ENCODE measurements at regions not wholly inside any gene's neighbourhood (a gene's known extent, or its start where the extent isn't known, plus 50 kb on each side); places are given as distances from the start of the nearest gene placed in this dataset.
"Not testable (repeated sequence)": the region's sequence is repeated elsewhere in the genome, so short reads cannot be mapped to it uniquely, and the experiment has no call there.

DNA sequence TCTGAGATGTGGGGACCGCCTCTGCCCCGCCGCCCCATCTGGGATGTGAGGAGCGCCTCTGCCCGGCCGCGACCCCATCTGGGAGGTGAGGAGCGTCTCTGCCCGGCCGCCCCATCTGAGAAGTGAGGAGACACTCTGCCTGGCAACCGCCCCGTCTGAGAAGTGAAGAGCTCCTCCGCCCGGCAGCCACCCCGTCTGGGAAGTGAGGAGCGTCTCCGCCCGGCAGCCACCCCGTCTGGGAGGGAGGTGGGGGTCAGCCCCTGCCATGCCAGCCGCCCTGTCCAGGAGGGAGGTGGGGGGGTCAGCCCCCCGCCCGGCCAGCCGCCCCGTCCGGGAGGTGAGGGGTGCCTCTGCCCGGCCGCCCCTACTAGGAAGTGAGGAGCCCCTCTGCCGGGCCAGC is 102.2 kb downstream of the ID4 start:
- H3K36me3 Mint-ChIP-seq; H3K9me3 Mint-ChIP-seq; H3K4me1 Mint-ChIP-seq; ATAC-seq (replicated peaks); H3K27me3 Mint-ChIP-seq; H3K27ac Mint-ChIP-seq; H3K4me3 Mint-ChIP-seq; DNase-seq: not testable (repeated sequence)

DNA sequence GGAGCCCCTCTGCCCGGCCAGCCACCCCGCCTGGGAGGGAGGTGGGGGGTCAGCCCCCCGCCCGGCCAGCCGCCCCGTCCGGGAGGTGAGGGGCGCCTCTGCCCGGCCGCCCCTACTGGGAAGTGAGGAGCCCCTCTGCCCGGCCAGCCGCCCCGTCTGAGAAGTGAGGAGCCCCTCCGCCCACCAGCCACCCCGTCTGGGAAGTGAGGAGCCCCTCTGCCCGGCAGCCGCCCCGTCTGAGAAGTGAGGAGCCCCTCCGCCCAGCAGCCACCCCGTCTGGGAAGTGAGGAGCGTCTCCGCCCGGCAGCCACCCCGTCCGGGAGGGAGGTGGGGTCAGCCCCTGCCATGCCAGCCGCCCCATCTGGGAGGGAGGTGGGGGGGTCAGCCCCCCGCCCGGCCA is 102.8 kb downstream of the ID4 start:
- H3K36me3 Mint-ChIP-seq; ATAC-seq (replicated peaks); DNase-seq; H3K9me3 Mint-ChIP-seq; H3K27me3 Mint-ChIP-seq; H3K27ac Mint-ChIP-seq; H3K4me1 Mint-ChIP-seq; H3K4me3 Mint-ChIP-seq: not testable (repeated sequence)

DNA sequence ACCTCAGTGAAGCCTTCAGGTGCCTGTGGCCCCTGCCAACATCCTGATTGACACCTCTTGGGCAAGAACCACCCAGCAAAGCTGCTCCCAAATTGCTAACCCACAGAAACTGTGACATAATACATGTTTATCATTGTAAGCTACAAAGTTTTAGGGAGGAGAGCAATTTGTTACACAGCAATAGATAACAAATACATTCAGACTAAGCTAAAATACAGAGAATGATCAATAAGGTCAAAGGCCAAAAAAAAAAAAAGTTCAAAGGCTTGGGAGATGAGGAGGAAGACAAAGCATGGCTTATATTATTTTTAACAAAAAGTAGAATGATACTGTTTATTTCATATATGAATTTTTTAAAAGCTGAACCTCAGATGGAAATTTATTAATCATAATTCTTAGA is 105.9 kb downstream of the ID4 start:
- Mint-ChIP-seq H3K27me3 (no peaks in the 10 kb centered on the region), H3K4me1 (no peaks in the 10 kb centered on the region), H3K27ac (no peak overlapping the region)

DNA sequence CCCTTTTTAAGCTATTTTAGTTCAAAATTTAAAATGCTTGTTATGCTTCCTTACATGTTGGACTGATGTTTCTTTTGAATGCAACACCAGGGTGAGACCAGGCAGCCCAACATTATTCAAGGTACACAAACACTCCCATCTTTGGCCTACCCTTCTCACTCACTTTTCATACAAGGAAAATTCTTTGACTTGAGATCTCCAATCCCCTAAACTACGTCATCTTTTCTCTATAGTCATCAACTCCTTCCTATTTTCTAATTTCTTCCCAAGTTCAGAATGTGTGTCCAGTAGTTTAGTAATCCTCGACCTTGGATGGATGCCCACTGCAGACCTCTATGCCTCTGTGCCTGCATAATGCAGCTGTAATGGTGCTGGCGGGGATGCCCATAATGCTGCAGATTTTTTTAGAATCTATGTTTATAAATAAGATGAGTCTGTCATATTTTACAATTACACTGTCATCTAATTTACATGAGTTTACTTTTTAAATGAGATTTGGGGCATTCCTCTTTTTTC is 108.7 kb downstream of the ID4 start:
- H3K4me3 Mint-ChIP-seq: no peak overlapping the region
- no peaks in the 10 kb centered on the region for H3K36me3 Mint-ChIP-seq
- no peak overlapping the region for H3K27ac Mint-ChIP-seq
- H3K27me3 Mint-ChIP-seq: no peaks in the 10 kb centered on the region
- no peak for DNase-seq
- H3K9me3 Mint-ChIP-seq: peaks cover 6 to 8% of the 10 kb centered on the region in 2 donors
- no peak for ATAC-seq (replicated peaks)
- H3K4me1 Mint-ChIP-seq: no peaks in the 10 kb centered on the region

More for the DNA sequence above, 105.9 kb downstream of the ID4 start:
- Mint-ChIP-seq H3K36me3 (no peaks in the 10 kb centered on the region), H3K4me3 (no peak overlapping the region), H3K9me3 (peaks cover 6 to 8% of the 10 kb centered on the region in 2 donors)
- ATAC-seq (replicated peaks) (no peak), DNase-seq (no peak)

DNA sequence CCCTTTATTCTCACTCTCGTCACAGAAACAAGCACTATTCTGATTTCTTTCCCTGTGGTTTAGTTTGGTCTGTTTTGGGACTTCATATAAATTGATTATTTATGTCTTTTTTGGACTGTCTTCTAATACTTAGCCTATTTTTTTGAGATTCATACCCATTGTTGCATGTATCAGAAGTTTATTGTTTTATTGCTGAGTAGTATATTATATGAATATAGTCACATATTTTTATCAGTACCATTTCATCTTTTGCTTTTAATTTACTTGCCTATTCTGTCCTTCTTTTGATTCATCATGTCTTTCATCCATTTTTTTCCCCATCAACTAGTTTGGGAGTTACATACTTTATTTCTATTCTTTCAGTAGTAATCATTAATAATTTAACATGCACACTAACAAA is 112.0 kb downstream of the ID4 start:
- no peak for ATAC-seq (replicated peaks)

DNA sequence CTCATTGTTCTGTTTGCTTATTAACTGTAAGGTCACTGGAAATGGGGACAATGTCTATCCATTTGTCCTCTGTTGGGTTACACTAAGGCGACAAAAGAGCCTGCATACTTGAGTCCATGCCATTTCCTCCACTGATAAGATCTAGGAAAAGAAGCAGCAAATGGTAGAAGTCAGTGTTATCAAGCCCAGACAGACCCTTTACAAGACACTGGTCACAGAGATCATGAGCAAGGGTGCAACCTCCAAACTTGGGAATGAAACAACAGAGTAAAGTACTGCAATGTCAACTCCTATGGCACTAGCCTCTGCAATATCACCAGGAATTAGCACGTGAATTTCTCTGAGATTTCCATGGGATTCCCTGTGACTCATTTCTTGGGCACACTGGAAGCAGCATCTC is 126.9 kb downstream of the ID4 start:
- H3K36me3 Mint-ChIP-seq: no peaks in the 10 kb centered on the region
- ATAC-seq (replicated peaks) (no peak), DNase-seq (no peak)
- no peaks in the 10 kb centered on the region for H3K4me1 Mint-ChIP-seq
- no peaks in the 10 kb centered on the region for H3K27me3 Mint-ChIP-seq
- no peak overlapping the region for H3K27ac Mint-ChIP-seq
- peaks cover 4 to 6% of the 10 kb centered on the region in 2 donors for H3K9me3 Mint-ChIP-seq
- no peak overlapping the region for H3K4me3 Mint-ChIP-seq

More for the DNA sequence above, 112.0 kb downstream of the ID4 start:
- Mint-ChIP-seq H3K4me1 (no peaks in the 10 kb centered on the region), H3K9me3 (peaks cover 10 to 18% of the 10 kb centered on the region in 2 donors), H3K27ac (no peak overlapping the region), H3K4me3 (no peak overlapping the region), H3K27me3 (no peaks in the 10 kb centered on the region), H3K36me3 (peaks cover 0 to 1% of the 10 kb centered on the region in 2 donors)
- no peak for DNase-seq

DNA sequence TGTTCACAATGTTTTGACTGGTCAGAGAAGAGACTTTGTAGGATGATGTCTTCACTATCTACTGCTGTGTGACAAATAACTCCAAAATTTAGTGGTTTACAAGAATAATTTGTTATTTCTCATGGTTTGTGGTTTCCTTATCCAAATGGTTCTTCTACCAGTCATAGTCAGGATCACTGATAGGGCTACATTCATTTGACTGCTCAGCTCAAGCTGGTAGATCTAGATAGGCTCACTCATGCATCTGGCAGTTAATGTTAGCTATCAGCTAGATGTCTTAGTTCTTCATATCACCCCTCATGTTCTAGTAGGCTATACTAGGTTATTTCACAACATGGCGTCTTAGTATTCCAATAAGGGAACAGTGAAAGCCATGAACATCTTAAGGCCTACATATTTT is 131.0 kb downstream of the ID4 start:
- Mint-ChIP-seq H3K36me3 (no peaks in the 10 kb centered on the region), H3K9me3 (no peaks in the 10 kb centered on the region), H3K27me3 (no peaks in the 10 kb centered on the region), H3K27ac (no peak overlapping the region), H3K4me1 (no peaks in the 10 kb centered on the region), H3K4me3 (no peak overlapping the region)
- DNase-seq (no peak), ATAC-seq (replicated peaks) (no peak)

DNA sequence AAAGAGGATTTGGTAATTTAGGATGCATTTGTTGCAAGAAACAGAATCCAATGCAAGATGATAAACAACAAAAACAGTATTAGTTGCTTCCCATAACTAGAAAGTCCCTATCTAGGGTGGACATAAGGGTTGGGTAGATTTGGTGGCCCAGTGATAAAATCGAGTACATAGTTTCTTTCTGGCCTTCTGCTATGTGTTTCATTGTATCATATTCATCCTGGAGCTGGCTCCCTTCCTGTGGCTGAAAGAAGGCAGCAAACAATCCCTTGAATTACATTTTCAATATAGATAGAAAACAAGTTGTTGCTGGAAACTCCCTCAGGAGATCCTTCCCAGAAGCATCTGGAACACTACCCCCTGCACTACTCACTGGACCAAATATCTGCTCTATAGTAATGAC is 135.1 kb downstream of the ID4 start:
- ATAC-seq (replicated peaks) (no peak), DNase-seq (no peak)
- Mint-ChIP-seq H3K4me1 (no peaks in the 10 kb centered on the region), H3K27me3 (no peaks in the 10 kb centered on the region), H3K27ac (no peak overlapping the region), H3K4me3 (no peak overlapping the region), H3K36me3 (no peaks in the 10 kb centered on the region), H3K9me3 (no peaks in the 10 kb centered on the region)

DNA sequence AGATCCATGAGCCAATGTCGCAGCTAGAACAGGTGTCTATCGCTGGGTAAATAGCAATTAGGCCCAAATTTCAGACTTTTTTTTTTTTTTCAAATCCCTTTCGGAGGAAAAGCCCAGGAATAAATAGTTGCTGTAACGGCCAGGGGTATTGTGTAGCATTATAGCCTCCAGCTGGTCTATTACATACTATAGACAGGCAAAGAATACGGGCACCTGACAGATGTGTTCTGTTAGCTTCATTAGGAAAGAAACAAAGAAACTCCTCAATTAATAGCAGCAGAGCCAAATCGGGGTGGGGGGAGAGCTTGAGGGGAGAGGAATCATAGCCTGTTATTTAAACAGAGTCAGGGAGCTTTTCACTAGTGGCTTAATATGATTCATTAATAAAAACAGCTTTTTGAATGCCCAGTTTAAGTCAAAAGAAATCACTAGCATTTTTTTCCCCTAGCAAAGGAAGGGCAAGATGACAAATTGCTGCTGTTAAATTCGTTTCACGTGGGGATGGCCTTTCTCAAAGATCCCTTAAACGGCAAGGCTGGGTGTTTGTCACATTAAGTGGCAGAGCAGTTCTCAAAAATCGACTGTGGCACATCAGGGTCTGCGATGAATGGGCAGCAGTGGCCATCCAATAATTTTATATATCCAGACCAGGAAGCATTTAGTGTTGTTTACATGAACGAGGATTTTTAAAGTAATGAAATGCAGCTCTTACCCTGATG is 139.4 kb downstream of the ID4 start:
- Mint-ChIP-seq H3K9me3 (no peaks in the 10 kb centered on the region), H3K4me1 (no peaks in the 10 kb centered on the region), H3K4me3 (no peak overlapping the region), H3K27me3 (no peaks in the 10 kb centered on the region), H3K27ac (no peak overlapping the region), H3K36me3 (no peaks in the 10 kb centered on the region)
- no peak for DNase-seq
- no peak for ATAC-seq (replicated peaks)

DNA sequence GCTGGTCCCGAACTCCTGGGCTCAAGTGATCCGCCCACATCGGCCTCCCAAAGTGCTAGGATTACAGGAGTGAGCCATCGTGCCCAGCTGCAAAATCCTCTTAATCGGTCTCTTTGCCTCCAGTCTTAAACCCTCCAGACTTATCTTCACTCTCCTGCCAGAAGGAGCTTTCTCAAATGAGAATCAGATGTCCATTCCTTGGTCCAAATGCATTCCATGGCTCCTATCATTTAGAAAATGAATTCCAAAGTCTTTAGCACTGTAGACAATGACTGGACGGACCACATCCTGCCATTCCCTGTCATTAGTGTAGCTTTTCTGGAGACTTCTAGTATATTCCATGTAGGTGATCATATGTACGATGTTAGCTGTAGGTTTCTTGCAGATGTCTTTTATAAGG is 141.9 kb downstream of the ID4 start:
- no peaks in the 10 kb centered on the region for H3K4me1 Mint-ChIP-seq
- no peak overlapping the region for H3K4me3 Mint-ChIP-seq
- peaks cover 0 to 4% of the 10 kb centered on the region in 2 donors for H3K9me3 Mint-ChIP-seq
- ATAC-seq (replicated peaks) (no peak), DNase-seq (no peak)
- no peak overlapping the region for H3K27ac Mint-ChIP-seq
- H3K36me3 Mint-ChIP-seq: no peaks in the 10 kb centered on the region
- H3K27me3 Mint-ChIP-seq: no peaks in the 10 kb centered on the region

DNA sequence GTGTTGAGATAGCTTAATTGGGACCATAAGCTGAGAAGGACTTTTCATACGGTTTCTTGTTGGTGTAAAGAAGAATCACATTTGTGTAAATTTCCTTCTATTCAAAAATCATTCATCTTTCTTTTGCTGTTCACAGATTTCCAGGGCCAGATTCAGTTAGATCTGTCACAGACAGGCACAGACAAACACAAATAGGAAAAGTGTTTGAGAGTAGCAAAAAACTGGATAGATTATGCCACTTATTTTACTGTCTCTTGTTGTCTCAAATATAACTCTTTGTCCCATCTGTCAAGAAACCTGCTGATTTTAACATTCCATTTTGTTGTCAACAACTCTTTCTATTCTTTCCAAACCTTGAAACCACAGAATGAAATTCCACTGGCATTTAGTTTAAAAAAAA is 142.8 kb downstream of the ID4 start:
- DNase-seq: no peak
- no peaks in the 10 kb centered on the region for H3K4me1 Mint-ChIP-seq
- H3K36me3 Mint-ChIP-seq: no peaks in the 10 kb centered on the region
- H3K4me3 Mint-ChIP-seq: no peak overlapping the region
- peaks cover 0 to 4% of the 10 kb centered on the region in 2 donors for H3K9me3 Mint-ChIP-seq
- no peak overlapping the region for H3K27ac Mint-ChIP-seq
- ATAC-seq (replicated peaks): no peak
- H3K27me3 Mint-ChIP-seq: no peaks in the 10 kb centered on the region

DNA sequence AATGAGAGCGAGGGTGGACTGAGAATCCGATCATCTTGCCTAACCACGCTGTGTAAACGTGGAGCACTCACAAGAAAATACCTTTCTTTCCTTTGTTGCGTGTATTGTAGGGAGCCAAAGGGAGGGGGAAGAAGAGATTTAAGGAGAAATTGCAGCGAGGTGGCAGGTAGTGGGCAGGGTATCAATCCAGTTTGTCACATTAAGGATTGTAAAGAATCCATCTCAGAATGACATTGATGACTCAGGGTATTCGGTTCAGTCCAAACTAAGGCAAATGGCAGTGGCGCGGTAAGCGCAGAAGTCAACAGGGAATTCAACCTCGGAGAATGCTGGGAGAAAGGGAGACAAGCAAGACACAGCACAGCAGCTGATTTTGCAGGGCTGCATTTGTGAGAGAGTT is 146.2 kb downstream of the ID4 start:
- Mint-ChIP-seq H3K9me3 (peaks cover 0 to 4% of the 10 kb centered on the region in 2 donors), H3K27me3 (no peaks in the 10 kb centered on the region), H3K4me1 (no peaks in the 10 kb centered on the region), H3K27ac (no peak overlapping the region), H3K4me3 (no peak overlapping the region), H3K36me3 (no peaks in the 10 kb centered on the region)
- no peak for ATAC-seq (replicated peaks)
- no peak for DNase-seq

DNA sequence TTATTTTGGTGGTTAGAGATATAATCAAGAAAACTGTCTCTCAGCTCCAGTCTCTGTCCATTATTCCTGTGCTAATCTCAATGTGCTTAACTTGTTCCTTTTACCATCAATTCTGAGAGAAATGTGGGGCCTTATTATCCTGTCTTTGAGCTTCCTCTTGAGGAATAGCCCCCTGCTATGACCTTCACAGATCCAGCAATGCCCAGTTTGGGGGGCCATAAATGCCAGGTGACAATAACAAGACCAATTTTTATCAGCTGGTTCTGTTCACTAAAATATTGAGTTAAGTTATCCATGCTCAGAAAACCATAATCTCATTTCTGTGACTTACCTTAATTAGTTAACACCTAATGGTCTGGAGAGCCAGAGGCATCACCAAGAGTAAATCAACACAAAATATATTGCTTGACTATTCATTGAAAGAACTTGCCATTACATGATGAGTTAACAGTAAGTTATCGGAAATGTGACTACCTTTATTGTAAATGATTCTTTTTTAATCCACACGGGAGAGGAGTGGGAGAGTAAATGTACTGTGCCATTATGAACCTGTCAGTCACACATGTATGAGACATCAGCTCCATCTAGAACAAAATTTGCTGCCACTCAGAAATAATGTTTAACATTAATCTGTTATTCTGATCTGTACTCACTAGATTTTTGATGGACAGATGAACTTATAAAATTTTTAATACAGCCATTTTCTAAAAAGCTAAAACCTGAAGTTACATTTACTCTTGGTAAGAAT is 149.7 kb downstream of the ID4 start:
- Mint-ChIP-seq H3K9me3 (peaks cover 0 to 4% of the 10 kb centered on the region in 2 donors), H3K27ac (no peak overlapping the region)

DNA sequence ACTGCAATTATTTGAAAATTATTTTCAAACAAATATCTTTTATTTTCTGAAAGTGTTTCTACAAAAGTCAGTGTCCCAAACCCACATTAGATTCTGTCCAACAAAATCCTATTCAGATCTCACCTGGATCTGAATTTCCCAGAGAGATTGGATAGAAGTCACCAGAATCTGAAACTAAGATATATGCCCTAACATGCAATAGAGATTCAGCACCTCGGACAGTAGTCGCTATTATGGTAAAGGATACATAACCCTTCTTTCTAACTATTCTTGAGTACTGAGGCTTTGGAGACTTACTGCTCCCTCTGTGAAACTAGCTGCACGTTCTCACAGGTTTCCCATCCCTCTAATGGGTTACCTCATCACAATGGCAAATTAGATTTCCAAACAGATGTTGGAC is 151.4 kb downstream of the ID4 start:
- no peaks in the 10 kb centered on the region for H3K36me3 Mint-ChIP-seq

More for the DNA sequence above, 149.7 kb downstream of the ID4 start:
- no peaks in the 10 kb centered on the region for H3K36me3 Mint-ChIP-seq
- peaks cover 0 to under 1% of the 10 kb centered on the region in 2 donors for H3K27me3 Mint-ChIP-seq
- DNase-seq (no peak), ATAC-seq (replicated peaks) (no peak)
- H3K4me3 Mint-ChIP-seq: no peak overlapping the region
- H3K4me1 Mint-ChIP-seq: no peaks in the 10 kb centered on the region

DNA sequence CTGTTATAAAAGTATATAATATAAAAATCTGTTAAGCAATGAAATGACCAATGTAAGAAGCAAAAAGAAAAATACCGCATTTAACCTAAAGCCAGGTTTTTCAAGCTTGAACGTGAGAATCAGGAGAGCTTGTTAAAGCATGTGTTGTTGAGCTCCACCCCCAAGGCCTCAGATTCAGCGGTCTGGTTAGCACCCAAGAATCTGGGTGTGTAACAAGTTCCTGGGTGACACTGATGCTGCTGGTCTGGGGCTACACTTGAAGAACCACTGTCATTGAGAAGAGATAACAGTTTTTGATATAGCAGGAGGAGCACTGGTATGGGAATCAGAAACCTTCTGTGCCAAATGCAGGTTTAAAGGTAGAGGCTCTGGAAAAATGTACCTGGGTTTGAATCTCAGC is 154.0 kb downstream of the ID4 start:
- ATAC-seq (replicated peaks): no peak
- no peak for DNase-seq
- H3K9me3 Mint-ChIP-seq: no peaks in the 10 kb centered on the region
- H3K27me3 Mint-ChIP-seq: peaks cover 13 to 18% of the 10 kb centered on the region in 2 donors
- peaks cover 3 to 6% of the 10 kb centered on the region in 2 donors for H3K4me1 Mint-ChIP-seq
- H3K27ac Mint-ChIP-seq: no peak overlapping the region
- no peak overlapping the region for H3K4me3 Mint-ChIP-seq
- no peaks in the 10 kb centered on the region for H3K36me3 Mint-ChIP-seq

More for the DNA sequence above, 151.4 kb downstream of the ID4 start:
- ATAC-seq (replicated peaks) (no peak), DNase-seq (no peak)
- H3K9me3 Mint-ChIP-seq: no peaks in the 10 kb centered on the region
- no peak overlapping the region for H3K27ac Mint-ChIP-seq
- no peaks in the 10 kb centered on the region for H3K4me1 Mint-ChIP-seq
- H3K27me3 Mint-ChIP-seq: peaks cover 3 to 7% of the 10 kb centered on the region in 2 donors
- H3K4me3 Mint-ChIP-seq: no peak overlapping the region
